BE2C (cell line): ENCODE measurements at regions not wholly inside any gene's neighbourhood (a gene's known extent, or its start where the extent isn't known, plus 50 kb on each side); places are given as distances from the start of the nearest gene placed in this dataset.
A peak's percentile ranks its signal among the peaks of the same experiment; 100 is the strongest.

Experiments used
- DNase-seq: peaks from one replicate; pipeline ENCODE4 v3.0.0-alpha.2; 2020
- H3K27me3 ChIP-seq: fragments of 250-450 bp; sonication (Bioruptor Pico); 2 replicates; pipeline ENCODE4 v1.5.1; 2020; ENCODE audit warnings: mild to moderate bottlenecking
- H3K36me3 ChIP-seq: fragments of 250-450 bp; sonication (Bioruptor Pico); 2 replicates; pipeline ENCODE4 v1.5.1; 2020; ENCODE audit warnings: mild to moderate bottlenecking
- H3K4me1 ChIP-seq: fragments of 250-450 bp; sonication (Bioruptor Pico); 2 replicates; pipeline ENCODE4 v1.5.1; 2020
- H3K4me3 ChIP-seq: 2 replicates; pipeline ENCODE4 v1.5.1; 2011; ENCODE audit warnings: low read depth, low read length
- H3K9me3 ChIP-seq: fragments of 250-450 bp; sonication (Bioruptor Pico); 2 replicates; pipeline ENCODE4 v1.5.1; 2020
- CTCF ChIP-seq: IDR thresholded peaks from 2 replicates; pipeline ENCODE4 v1.5.1; 2012; ENCODE audit warnings: mild to moderate bottlenecking, low read depth, low read length

GRCh38 chr17:74005790-74006189 lies 197.7 kb upstream of the RPL38 start:
- Histone ChIP-seq H3K9me3 (no peaks in the 10 kb centered on the region), H3K27me3 (no peaks in the 10 kb centered on the region), H3K4me3 (no peak overlapping the region), H3K36me3 (no peaks in the 10 kb centered on the region), H3K4me1 (peaks cover 14% of the 10 kb centered on the region)
- TF ChIP-seq CTCF = no peak
- DNase-seq = no peak

- Histone ChIP-seq H3K4me1 (peaks cover 20% of the 10 kb centered on the region), H3K27me3 (no peaks in the 10 kb centered on the region), H3K4me3 (no peak overlapping the region), H3K9me3 (no peaks in the 10 kb centered on the region), H3K36me3 (no peaks in the 10 kb centered on the region)
- no peak for DNase-seq
- TF ChIP-seq CTCF = no peak
Observed at GRCh38 chr17:74006371-74006770, 197.1 kb upstream of the RPL38 start.

GRCh38 chr17:74008196-74008595 lies 195.3 kb upstream of the RPL38 start:
- no peaks in the 10 kb centered on the region for H3K9me3 ChIP-seq
- TF ChIP-seq CTCF = peak; percentile 42
- no peak for DNase-seq
- no peaks in the 10 kb centered on the region for H3K27me3 ChIP-seq
- H3K4me3 ChIP-seq = no peak overlapping the region
- H3K4me1 ChIP-seq = peaks cover 31% of the 10 kb centered on the region
- no peaks in the 10 kb centered on the region for H3K36me3 ChIP-seq

- no peak overlapping the region for H3K4me3 ChIP-seq
- DNase-seq = no peak
- no peak for TF ChIP-seq CTCF
- H3K9me3 ChIP-seq = no peaks in the 10 kb centered on the region
- H3K27me3 ChIP-seq = no peaks in the 10 kb centered on the region
- H3K36me3 ChIP-seq = no peaks in the 10 kb centered on the region
- H3K4me1 ChIP-seq = peaks cover 40% of the 10 kb centered on the region
Observed at GRCh38 chr17:74009056-74009625, 194.3 kb upstream of the RPL38 start.

GRCh38 chr17:74010903-74011302 lies 192.6 kb upstream of the RPL38 start:
- Histone ChIP-seq H3K4me3 (no peak overlapping the region), H3K9me3 (no peaks in the 10 kb centered on the region), H3K36me3 (no peaks in the 10 kb centered on the region), H3K27me3 (no peaks in the 10 kb centered on the region), H3K4me1 (peaks cover 45% of the 10 kb centered on the region)
- no peak for TF ChIP-seq CTCF
- no peak for DNase-seq

GRCh38 chr17:74011966-74012365 lies 191.5 kb upstream of the RPL38 start:
- Histone ChIP-seq H3K27me3 (no peaks in the 10 kb centered on the region), H3K4me1 (peaks cover 45% of the 10 kb centered on the region), H3K4me3 (no peak overlapping the region), H3K9me3 (no peaks in the 10 kb centered on the region), H3K36me3 (no peaks in the 10 kb centered on the region)
- TF ChIP-seq CTCF = 0 out of 2 replicates have a peak, but pooled peaks have one; percentile 20
- peak; percentile 80 for DNase-seq
